GM10248 (cell line): ENCODE measurements at regions not wholly inside any gene's neighbourhood (a gene's known extent, or its start where the extent isn't known, plus 50 kb on each side); places are given as distances from the start of the nearest gene placed in this dataset.

Source experiments
- CTCF ChIA-PET: fragments of 300-600 bp; sonication (Branson Sonifier 250); formaldehyde crosslinking; extraction: SDS; loops from one replicate; lab custom pipeline; 2021; ENCODE audit warnings: antibody characterized with exemption; lab: Yijun Ruan, JAX
- POLR2A ChIA-PET: fragments of 350-650 bp; sonication (Branson Sonifier 250); formaldehyde crosslinking; extraction: SDS; loops from one replicate; lab custom pipeline; 2020; ENCODE audit warnings: antibody characterized with exemption; lab: Yijun Ruan, JAX
- DNase-seq: peaks from one replicate; pipeline ENCODE4 v3.0.0; 2012; ENCODE audit errors: extremely low spot score
- TF ChIP-seq, protein P1 (sequence below): IDR thresholded peaks from 2 replicates; pipeline ENCODE4 v1.5.1; 2012; ENCODE audit warnings: mild to moderate bottlenecking, low read depth; ENCODE audit errors: extremely low read depth, missing control alignments, control extremely low read depth

DNA sequence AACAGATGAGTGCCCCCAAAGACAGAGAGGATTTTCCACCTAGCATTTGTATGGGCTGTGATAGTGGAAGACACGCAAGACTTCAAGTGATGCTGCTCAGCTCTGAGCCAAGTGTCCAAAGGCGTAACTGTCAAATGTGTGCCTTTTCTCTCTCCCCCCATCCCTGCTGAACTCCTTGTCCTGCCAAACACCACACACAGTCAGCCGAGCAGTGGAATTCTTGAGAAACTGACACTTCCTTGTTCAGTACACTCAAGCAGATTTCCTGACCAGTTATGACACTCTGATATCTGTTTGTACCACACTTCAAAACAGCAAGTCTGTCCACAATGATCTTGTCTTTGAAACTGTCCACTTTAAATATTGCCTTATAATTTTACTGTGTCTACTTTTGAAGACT, 166.4 kb downstream of the PIK3R1 start:
- TF ChIP-seq, protein P1, sequence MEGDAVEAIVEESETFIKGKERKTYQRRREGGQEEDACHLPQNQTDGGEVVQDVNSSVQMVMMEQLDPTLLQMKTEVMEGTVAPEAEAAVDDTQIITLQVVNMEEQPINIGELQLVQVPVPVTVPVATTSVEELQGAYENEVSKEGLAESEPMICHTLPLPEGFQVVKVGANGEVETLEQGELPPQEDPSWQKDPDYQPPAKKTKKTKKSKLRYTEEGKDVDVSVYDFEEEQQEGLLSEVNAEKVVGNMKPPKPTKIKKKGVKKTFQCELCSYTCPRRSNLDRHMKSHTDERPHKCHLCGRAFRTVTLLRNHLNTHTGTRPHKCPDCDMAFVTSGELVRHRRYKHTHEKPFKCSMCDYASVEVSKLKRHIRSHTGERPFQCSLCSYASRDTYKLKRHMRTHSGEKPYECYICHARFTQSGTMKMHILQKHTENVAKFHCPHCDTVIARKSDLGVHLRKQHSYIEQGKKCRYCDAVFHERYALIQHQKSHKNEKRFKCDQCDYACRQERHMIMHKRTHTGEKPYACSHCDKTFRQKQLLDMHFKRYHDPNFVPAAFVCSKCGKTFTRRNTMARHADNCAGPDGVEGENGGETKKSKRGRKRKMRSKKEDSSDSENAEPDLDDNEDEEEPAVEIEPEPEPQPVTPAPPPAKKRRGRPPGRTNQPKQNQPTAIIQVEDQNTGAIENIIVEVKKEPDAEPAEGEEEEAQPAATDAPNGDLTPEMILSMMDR: no peak
- POLR2A ChIA-PET: no interaction called here
- no peak for DNase-seq
- CTCF ChIA-PET: no interaction called here

DNA sequence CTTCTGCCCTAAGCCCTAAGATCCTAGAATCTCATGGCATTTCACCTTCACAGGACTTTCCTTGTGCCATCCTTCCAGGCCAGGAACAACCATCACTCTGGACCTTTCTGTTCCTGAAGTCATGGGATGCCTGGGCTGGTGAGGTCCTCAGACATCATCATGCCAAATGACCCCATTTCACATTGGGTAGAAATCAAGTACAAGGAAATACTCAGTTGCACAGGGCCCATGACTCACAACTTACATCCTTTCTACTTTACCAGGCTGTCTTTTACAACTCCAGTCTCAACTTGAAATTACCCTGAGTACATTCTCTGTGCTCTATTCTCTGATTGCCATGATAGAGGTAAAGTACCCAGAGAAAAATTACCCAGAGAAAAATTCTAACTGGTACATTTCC, 167.1 kb downstream of the PIK3R1 start:
- no peak for DNase-seq
- TF ChIP-seq, protein P1: no peak
- ChIA-PET POLR2A (no interaction called here), CTCF (no interaction called here)

DNA sequence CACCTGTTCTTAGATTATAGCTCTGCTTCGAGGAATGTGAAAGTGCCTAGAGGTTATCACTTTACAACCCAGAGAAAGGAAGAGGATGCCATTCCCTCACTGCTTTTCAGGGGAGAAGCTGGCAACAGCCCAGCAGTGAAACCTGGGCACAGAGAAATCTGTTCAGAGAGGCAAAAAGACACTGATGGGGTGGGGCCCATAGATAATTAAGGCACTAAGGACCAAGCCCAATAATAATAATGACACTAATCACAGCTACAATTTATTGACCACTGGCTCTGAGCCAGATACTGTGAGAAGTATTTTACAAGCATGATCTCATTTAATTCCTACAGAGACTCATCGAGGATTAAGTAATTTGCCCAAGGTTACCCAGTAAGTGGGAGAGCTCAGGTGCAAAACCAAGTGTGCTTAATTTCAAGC, 168.3 kb downstream of the PIK3R1 start:
- ChIA-PET CTCF (interaction anchor here (1.1 to 1.2 kb wide), 3 partner anchors 9 to 24 kb away, joined by 3 to 4 read pairs (median 4); no protein-coding TSS in a partner anchor), POLR2A (no interaction called here)
- no peak for DNase-seq
- TF ChIP-seq, protein P1: no peak

DNA sequence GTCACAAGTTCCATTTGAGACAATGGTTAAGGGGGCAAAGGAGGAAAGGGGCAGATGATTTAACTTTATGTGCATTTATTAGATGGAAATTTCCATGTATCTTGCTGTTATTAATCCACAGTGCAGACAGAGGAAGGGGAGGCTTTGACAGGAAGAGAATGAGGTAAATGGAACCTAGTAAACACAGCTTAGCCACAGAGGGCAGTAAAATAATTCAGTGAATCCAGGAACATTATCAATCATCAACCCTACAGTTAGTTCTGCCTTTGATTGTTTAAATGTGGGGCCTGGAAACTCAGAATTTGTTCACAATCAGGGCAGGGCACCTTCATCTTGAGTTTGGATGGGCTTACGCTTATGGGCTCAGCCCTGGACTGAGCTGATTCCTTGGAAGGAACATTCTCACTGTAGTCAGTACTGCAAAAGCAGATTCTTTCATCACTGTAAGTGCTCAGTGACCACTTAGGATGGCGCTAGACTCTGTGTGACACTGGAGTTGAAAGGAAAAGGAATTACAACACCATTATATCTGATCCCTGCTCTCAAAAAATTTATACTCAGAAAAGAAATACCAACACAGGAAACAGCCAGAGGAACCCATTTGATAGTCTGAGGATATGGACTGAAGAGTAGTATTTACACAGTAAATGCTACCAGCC, 169.5 kb downstream of the PIK3R1 start:
- no peak for DNase-seq
- POLR2A ChIA-PET: no interaction called here
- CTCF ChIA-PET: interaction anchor here (1.0 to 1.3 kb wide), 3 partner anchors 14 to 25 kb away, joined by 3 read pairs; no protein-coding TSS in a partner anchor
- TF ChIP-seq, protein P1: no peak

DNA sequence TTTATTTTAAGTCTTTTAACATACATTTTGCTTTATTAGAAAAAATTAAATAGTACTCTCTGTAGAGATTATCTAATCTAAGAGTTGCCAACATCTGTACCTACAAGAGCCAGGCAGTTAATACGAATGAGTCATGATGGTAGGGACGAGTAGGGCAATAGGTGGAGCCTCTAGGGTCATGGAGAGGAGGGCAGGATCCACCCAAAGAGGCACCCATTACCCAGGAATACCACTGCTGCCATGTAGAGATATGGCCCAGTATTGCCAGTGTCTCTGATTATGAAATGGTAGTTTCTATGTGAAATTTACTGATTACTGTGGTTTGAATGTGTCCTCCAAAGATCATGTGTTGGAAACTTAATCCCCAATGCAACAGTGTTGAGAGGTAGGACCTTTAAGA, 170.4 kb downstream of the PIK3R1 start:
- POLR2A ChIA-PET: no interaction called here
- CTCF ChIA-PET: interaction anchor here (1.0 kb wide), 1 partner anchor 26 kb away, joined by 3 read pairs; no protein-coding TSS in a partner anchor
- DNase-seq: no peak
- TF ChIP-seq, protein P1: no peak

DNA sequence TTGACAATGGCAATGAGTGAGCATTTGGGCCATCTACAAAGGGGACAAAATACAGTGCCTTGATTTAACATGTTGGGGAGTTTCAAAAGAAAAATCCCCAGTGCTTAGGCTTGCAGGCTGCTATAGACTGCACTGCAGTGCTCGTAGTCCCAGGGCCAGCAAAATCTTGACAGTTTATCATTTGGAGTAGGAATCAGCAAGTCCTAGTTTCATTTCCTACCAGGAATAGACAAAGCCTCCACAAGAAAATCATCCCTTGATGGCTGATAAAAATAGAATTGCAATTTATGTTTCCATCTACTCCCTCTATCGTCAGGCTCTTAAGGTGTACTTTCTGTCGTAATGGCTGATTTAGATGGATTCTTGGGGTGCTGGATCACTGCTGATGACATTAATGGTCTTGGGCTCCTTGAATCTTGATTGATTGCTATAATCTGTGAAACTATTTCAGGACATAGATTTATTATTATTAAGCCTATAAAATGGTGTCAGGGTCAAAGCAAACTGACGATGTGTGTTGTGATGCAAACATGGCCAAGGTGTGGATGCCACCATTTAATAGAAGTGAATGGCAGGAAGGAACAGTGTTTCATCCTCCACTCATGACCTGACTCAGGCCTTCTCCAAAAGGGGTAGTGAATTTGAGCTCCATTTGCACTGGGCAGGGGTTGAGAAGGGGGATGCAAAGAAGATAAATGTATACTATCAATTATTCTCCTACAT, 171.7 kb downstream of the PIK3R1 start:
- ChIA-PET POLR2A (no interaction called here), CTCF (interaction anchor here (0.8 to 1.2 kb wide), 3 partner anchors 9 to 13 kb away, joined by 3 to 4 read pairs (median 4); no protein-coding TSS in a partner anchor)
- TF ChIP-seq, protein P1: no peak
- DNase-seq: no peak
